GM12878 (cell line): ENCODE measurements at regions not wholly inside any gene's neighbourhood (a gene's known extent, or its start where the extent isn't known, plus 50 kb on each side); places are given as distances from the start of the nearest gene placed in this dataset.

Experiments
- CTCF ChIP-seq, 3 experiments: IDR thresholded peaks in 2 of 3; conservative IDR thresholded peaks in 1 of 3; 2 replicates each; pipeline ENCODE4 v1.5.1; 2011; ENCODE audit warnings: low read depth in 3 of 3, low read length in 3 of 3, mild to moderate bottlenecking in 3 of 3, control low read depth in 2 of 3, moderate library complexity in 2 of 3, inconsistent platforms in 1 of 3, mixed read lengths in 1 of 3; ENCODE audit not compliant: control insufficient read depth in 2 of 3, insufficient read depth in 1 of 3; ENCODE audit errors: extremely low read depth in 1 of 3
- EZH2 ChIP-seq: IDR thresholded peaks from 2 replicates; pipeline ENCODE4 v1.6.1; 2012; ENCODE audit warnings: low read depth, mild to moderate bottlenecking, control low read depth, inconsistent platforms, low read length, borderline replicate concordance; ENCODE audit not compliant: control insufficient read depth
- POLR2A ChIP-seq: IDR thresholded peaks from 2 replicates; pipeline ENCODE4 v1.6.1; 2011; ENCODE audit warnings: low read depth, mild to moderate bottlenecking, low read length
- TCF12 ChIP-seq: IDR thresholded peaks from 2 replicates; pipeline ENCODE4 v1.6.1; 2011; ENCODE audit warnings: low read depth, mild to moderate bottlenecking, low read length

GRCh38 chr5:66477596-66477995 lies 118.6 kb upstream of the MAST4 start:
- no peak for TF ChIP-seq CTCF (IDR thresholded peaks at IDR 0.05 in 2 of 3, conservative IDR thresholded peaks at IDR 0.05 in 1 of 3; ENCODE audit: control insufficient read depth in 2 of 3, extremely low read depth in 1 of 3, insufficient read depth in 1 of 3, low read depth in 3 of 3, low read length in 3 of 3)
- no peak for TF ChIP-seq EZH2
- no peak for TF ChIP-seq POLR2A
- TF ChIP-seq TCF12 = no peak
